CD4-positive, alpha-beta T cell treated with Interleukin-17A for 1 hour (primary cell): ENCODE measurements at regions not wholly inside any gene's neighbourhood (a gene's known extent, or its start where the extent isn't known, plus 50 kb on each side); places are given as distances from the start of the nearest gene placed in this dataset.
A peak's percentile ranks its signal among the peaks of the same experiment; 100 is the strongest.

Experiments used
- DNase-seq: peaks from one replicate; pipeline ENCODE4 v3.0.0-alpha.2; 2020

DNA sequence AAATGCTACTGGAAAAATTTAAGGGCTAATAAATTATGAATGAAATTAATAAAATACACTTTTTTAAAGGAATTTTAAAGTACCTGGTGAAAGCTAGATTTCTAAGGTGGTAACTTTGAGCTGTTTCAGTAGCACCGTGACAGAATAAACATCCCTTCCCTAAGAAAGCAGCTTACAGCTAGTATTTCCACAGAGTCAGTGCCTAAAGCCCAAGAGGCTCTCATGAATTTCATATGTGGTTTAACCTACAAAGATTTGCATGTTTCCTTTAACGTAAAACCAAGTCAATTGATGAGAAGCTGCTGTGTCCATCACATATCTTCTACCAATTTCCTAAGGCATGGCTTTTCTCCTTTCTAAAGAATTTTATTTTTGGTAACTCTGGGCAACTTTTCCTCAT, 56.8 kb downstream of the IFNG start:
- DNase-seq: no peak

DNA sequence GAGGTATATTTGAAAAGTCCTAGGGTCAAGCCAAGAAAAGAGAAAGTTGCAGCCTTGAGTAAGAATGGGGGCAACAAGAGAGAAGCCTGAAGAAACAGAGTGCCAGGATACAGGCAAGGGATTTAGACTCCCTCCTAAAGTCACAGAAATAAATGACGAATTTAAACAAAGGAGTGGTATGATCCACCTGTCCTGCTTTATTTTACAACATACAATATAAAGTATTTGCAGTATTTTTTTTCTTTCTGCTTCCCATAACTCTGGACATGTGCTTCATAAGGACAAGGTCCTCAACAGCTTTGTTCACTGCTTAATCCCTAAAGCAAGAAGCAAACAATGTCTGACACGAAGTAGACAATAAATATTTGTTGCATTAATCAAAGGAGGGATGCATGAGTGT, 57.4 kb downstream of the IFNG start:
- DNase-seq: no peak

DNA sequence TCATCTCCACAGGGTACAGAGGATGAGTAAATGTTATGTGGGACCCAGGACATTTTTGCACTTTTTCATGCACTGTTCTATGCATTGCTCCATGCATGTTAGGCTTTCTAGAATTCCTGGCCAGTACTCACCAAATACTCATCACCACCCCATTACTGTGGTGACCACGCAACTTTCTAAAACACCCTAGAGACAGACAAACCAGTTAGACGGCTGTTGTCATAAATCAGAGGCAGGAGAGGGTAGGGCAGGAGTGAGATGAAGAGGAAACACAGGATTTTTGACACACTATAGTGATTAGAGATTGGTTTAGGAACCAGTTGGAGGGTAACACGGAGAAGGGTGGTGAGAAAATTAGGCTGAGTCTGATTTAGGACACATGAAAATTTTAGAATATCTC, 59.3 kb downstream of the IFNG start:
- DNase-seq: no peak

DNA sequence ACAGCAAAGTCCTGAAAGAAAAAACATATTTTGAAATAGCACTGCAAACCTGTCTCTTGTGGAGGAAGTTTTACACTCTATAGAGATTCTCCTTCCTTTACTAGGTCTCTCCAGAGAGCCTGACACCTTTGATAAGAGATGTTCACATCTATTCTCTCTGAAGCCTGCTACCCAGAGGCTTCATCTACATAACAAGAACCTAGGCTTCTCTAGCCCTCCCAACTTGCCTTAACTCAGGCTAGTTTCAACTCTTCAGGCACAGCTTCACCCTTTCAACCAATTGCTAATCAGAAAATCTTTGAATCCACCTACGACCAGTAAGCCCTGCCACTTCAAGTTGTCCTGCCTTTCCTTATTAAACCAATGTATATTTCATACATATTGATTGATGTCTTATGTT, 60.6 kb downstream of the IFNG start:
- DNase-seq: no peak

DNA sequence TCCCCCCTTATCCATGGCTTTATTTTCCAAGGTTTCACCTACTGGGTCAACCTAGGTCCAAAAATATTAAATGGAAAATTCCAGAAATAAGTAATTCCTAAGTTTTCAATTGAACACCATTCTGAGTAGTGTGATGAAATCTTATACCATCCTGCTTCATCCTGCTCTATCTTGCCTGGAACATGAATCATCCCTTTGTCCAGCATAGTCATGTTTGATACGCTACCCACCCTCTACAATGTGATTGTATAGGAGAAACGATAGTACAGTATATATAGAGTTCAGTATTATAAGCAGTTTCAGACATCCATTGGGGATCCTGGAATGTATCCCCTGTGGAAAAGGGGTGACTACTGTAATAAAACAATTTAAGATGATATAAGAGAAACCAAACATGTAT, 62.2 kb downstream of the IFNG start:
- DNase-seq: no peak

DNA sequence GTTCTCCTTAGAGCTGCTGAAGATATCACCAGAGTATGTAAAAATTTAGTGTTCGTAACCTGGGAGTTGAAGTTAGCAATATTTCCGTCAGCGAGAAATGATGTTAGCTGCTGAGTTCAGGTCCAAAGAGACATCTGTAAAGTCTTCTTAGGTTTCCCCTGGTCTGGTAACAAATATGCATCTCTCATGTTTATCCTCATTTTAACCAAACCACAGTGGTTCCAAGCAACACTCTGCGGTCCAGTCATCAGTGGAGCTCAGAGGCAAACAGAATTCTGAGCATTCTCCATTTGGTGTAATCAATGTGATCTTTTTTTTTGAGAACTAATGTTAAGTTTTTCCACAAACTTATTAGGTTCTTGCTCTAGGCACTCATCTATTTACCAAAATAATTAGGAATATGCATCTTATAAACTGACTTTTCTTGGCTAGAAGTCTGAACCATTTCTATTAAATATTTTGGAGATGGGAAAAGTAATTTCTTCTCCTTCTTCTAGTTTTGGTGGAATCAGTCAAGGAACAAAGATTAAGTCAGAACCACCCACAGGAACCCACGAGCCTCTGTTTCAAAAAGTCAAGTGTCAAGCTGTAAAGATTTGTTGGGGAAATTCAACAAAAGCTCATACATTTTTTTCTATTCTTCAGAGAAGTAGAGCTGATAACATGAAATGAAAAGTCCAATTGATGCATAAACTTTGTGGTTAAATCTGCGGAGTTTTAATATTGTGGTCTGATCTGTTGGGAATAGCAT, 64.7 kb downstream of the IFNG start:
- DNase-seq: no peak

DNA sequence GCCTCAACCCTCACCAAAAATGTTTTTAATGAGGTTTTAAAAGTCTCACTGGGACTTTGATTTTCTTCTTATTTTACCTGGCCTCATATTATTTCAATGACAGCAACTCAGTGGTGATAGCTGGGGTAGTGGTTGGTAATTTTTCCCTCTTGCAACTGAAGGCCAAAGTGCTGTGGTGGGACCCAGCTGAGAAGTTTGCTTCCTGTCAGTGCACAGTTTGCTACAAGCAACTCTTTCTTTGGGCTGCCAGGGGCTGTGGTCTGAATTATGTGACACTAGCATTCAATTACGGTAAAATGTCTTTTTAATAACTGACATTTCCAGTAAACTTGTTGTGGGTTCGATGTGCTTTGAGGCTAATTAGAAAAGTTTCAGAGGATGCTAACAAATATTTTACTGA, 65.3 kb downstream of the IFNG start:
- no peak for DNase-seq

DNA sequence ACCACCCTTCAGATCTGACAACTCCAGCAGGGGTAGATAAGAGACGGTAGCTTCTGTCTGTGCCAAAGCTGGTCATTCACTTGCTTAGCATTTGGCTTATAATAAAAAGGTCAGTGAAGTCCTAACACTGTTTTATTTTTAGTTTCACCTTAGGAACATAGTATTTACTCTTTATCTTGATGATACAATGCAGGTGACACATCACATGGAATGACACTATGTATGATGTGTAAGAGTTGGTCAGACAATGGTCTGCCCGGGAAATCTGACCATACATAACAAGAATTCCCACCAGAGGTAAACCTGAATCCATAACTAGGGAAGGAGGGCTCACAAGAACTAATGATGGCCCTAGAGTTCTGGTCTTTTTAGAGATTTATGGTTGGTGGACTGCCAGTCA, 66.6 kb downstream of the IFNG start:
- no peak for DNase-seq

DNA sequence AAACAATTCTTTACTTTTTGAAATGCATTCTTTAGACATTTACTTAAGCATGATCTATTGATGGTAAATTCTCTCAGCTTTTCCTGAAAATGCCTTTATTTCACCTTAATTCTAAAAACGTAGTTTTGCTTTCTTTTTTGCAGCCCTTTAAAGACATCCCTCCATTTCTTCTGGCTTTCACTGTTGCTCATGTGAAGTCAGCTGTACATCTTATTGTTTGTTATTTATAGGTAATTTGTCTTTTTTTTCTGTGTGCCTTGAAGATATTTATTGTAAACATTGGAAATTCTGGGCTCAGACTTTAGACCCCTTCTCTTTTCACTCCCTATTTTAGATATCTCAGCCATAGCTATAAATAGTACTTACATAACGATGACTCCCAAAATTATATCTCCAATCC, 70.4 kb downstream of the IFNG start:
- DNase-seq: no peak

DNA sequence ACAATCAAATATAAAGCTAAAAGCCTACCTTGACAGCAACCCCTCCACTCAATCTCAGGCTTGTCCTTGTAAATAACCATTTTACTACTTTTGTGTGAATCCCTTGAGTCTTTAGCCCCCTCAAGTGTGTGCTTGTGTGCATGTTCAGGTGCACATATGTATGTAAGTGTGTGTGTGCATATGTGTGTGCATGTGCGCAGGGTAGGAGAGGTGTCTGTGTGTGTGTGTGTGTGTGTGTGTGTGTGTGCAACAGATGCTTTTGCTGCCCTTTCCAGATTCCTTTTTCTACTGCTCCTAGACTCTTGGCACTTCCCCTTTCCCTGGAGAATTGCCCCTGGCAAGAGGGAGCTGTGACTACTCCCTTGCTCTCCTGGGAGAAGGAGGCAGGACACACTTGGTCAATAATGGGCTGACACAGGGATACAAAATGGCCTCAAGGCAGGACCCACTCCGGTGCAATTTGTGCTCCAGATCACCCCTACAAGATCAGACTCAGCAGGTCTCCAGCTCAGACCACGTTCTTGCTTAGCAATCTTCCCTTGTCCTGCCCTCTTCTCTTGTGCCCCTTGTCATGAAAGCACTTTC, 73.4 kb downstream of the IFNG start:
- DNase-seq: no peak

DNA sequence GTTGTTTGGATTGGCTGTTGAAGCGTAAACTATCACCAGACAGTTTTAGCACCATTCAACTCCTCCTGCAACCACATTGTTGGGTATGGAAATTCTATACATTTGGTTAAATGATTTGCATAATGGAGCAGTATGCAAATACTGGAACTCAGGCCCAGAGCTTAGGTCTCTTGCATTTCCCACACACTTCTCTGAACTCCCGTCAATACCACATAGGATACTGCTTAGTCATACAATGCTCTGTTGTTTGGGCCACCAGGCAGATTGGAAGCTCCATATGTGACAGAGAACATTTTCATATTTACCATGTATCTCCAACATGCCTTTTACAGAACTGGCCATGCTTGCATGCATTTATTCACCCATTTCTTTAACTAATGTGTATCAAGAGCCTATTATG, 78.0 kb downstream of the IFNG start:
- no peak for DNase-seq

DNA sequence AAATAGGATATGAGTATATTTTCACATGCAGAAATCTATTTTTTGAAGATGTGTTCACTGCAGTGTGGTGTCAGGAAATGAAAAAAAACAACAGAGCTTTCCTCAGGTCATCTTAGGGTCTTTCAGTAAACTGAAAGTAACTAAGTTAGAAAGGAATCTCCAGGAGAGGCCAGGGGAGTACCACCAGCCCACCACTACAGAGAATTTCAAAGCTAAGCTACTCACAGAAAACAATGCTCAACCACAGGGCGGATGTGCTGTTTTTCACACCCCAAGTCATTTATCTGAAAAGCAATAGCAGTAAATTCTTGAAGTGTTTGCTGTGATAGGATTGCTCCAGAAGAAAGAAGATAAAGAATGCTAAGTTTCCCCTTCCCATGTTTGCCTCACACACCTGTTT, 79.0 kb downstream of the IFNG start:
- peak; percentile 45 for DNase-seq

DNA sequence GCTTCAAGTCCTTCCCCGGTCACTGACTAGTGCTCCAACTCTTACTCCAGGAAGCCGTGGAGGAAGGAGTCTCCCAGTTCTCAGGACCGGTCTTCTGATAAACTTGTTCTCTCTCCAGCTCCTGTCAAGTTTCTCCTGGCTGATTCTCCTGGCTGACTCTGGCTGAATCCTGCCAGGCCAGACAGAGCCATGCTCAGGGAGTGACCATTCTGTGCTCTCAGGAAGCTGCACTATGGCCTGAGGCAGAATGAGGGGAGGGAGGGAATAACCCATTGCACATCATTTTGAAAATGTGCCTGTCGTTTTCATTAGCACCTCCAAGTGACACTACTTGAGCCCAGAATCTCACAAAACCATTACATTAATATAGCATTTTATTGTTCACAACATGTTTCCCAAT, 80.8 kb downstream of the IFNG start:
- DNase-seq: no peak

DNA sequence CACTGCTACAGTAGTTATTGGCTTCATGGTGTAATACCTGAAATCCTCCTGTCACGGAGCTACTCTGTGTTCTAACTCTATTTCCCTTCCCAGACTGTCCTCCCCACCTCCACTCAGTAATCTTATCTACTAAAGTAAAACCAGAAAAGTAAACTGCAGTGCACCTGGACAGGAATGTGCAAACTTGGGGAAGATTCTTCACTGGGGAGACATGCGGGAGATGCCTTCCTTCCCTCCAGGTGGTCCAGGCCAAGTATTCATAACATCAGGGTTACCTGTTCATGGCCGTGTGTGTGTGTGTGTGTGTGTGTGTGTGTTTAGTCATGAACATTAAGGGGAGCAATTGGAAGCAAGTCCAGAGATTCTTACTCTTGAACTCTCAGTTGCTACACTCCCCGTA, 84.1 kb downstream of the IFNG start:
- no peak for DNase-seq

DNA sequence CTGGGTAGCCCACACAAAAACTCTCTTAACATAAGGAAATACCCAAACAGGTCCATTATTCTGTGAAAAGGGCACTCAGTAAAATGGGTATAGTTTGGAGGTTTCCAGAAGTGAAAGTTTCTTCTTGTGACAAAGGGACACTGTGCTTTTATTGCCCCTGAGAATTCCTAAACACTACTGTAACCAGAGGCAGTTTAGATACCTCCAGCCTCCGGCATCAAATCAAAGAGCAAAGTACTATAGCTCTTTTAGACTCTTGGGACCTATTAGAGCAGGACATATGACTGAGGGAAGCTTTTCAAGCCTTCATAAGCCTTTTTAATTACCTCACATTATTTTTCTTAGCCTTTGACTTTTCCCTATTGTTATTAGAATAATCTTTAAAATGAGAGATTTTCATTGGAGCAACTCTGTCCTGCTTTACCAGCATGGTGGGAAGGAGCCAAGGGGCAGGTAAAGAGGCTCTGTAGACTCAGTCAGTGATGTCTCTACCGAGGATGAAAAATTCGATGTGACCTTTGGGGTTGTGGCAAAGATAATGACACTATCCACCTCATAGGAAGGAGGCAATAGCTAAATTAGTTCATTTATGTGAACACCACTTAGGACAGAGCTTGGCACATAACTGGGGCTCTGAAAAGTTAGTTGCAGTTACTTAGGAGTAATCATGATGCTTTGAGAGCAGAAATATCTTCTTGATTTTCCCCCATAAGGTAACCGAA, 85.1 kb downstream of the IFNG start:
- DNase-seq: no peak

DNA sequence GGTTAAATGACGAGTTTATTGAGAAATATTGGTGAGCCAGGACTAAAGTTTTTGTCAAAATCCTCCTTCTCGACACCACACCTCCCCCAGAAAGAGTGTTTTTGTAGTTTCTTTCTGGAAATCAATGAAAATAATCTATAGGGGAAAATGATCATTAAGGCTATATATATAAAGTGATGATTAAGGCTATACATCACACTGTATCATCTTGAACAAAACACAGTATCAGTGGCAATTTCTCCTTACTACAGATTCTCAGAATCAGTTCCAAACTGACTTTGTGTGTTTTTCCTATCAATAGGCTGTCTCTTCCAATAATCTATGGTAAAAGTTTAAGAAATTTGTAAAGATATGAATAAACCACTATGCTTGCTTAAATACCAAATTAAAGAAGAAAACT, 81.7 kb downstream of the IFNG-AS1 start:
- no peak for DNase-seq
